ENCODE measurements at regions not wholly inside any gene's neighbourhood (a gene's known extent, or its start where the extent isn't known, plus 50 kb on each side); places are given as distances from the start of the nearest gene placed in this dataset.

DNA sequence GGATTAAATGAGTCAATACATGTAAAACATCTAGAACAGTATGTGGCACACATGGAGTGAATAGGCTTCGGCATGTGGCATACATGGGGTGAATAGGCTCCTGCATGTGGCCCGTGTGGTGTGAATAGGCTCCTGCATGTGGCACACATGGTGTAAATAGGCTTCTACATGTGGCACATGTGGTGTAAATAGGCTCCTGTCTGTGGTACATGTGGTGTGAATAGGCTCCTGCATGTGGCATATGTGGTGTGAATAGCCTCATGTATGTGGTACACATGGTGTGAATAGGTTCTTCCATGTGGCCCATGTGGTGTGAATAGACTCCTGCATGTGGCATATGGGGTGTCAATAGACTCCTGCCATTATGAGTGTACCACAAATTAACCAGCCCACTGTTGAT is 219.1 kb upstream of the KIRREL3 start:
- CTCF ChIA-PET: no interaction called here
- Histone ChIP-seq H3K36me3 (replicated peaks in 1 of 2; ENCODE audit: control extremely low read depth in 1 of 2, control insufficient read depth in 1 of 2, extremely low read depth in 1 of 2, insufficient read depth in 2 of 2, low read length in 1 of 2) (no peaks in the 10 kb centered on the region), H3K79me2 (ENCODE audit: control insufficient read depth, insufficient read depth, low read length) (no peaks in the 10 kb centered on the region), H3K4me3 (ENCODE audit: control extremely low read depth in 1 of 5, extremely low read depth in 1 of 5, insufficient read depth in 1 of 5, low read depth in 2 of 5, low read length in 4 of 5) (no peak overlapping the region), H3K4me1 (ENCODE audit: control insufficient read depth in 2 of 2, insufficient read depth in 2 of 2, low read length in 2 of 2) (no peaks in the 10 kb centered on the region), H3K27me3 (replicated peaks in 1 of 4; ENCODE audit: control extremely low read depth in 1 of 4, control insufficient read depth in 3 of 4, insufficient read depth in 4 of 4, low read length in 3 of 4) (no peaks in the 10 kb centered on the region), H3K9me3 (ENCODE audit: control extremely low read depth in 1 of 3, control insufficient read depth in 2 of 3, insufficient read depth in 1 of 3, low read length in 2 of 3) (peaks cover 0 to 3% (median 0%) of the 10 kb centered on the region in 3 donors), H2AFZ (ENCODE audit: insufficient read depth, low read depth, low read length, poor library complexity, severe bottlenecking) (no peak overlapping the region), H3K27ac (ENCODE audit: low read length in 2 of 2) (no peak overlapping the region), H4K20me1 (ENCODE audit: control insufficient read depth, insufficient read depth, low read length, poor library complexity, severe bottlenecking) (no peaks in the 10 kb centered on the region), H3K4me2 (replicated peaks; ENCODE audit: low read depth, low read length, poor library complexity, severe bottlenecking) (no peak overlapping the region), H3K9ac (ENCODE audit: low read length) (no peak overlapping the region)
- POLR2A ChIA-PET: no interaction called here
- TF ChIP-seq, protein P1, sequence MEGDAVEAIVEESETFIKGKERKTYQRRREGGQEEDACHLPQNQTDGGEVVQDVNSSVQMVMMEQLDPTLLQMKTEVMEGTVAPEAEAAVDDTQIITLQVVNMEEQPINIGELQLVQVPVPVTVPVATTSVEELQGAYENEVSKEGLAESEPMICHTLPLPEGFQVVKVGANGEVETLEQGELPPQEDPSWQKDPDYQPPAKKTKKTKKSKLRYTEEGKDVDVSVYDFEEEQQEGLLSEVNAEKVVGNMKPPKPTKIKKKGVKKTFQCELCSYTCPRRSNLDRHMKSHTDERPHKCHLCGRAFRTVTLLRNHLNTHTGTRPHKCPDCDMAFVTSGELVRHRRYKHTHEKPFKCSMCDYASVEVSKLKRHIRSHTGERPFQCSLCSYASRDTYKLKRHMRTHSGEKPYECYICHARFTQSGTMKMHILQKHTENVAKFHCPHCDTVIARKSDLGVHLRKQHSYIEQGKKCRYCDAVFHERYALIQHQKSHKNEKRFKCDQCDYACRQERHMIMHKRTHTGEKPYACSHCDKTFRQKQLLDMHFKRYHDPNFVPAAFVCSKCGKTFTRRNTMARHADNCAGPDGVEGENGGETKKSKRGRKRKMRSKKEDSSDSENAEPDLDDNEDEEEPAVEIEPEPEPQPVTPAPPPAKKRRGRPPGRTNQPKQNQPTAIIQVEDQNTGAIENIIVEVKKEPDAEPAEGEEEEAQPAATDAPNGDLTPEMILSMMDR (IDR thresholded peaks at IDR 0.05): no peak
- no peak for TF ChIP-seq EZH2 (IDR thresholded peaks at IDR 0.05; ENCODE audit: borderline replicate concordance, insufficient read depth, low read depth, low read length, poor library complexity, severe bottlenecking)
- H3K27me3 Mint-ChIP-seq: no peaks in the 10 kb centered on the region
- WGBS (ENCODE audit: insufficient coverage): 92% methylated on average over 2 of the region's 2 CpGs
- H3K27ac Mint-ChIP-seq: no peak overlapping the region
- no peak for ATAC-seq (ENCODE audit: low read depth)
- DNase-seq: no peak
- intact Hi-C loops (cut with micrococcal nuclease): no loop called here
- no peaks in the 10 kb centered on the region for H3K9me3 Mint-ChIP-seq (ENCODE audit: insufficient read depth)
- H3K4me3 Mint-ChIP-seq: no peak overlapping the region
- H3K4me1 Mint-ChIP-seq: no peaks in the 10 kb centered on the region

DNA sequence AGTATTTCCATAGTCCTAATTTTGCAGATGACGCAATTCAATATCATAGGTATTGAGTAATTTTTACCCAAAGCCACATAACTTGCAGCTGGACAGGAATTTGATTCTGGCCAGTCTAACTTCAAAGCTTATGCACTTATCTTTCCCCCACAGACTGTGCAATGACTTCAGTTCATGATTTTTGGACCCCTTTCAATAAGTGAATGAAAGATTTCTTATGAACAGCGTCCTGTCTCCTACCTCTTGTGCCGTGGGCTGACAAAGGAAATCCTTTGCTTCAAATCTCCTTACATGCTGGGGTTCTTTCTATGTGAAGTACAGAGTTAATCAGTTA is 217.7 kb upstream of the KIRREL3 start:
- Histone ChIP-seq H3K79me2 (ENCODE audit: control insufficient read depth, insufficient read depth, low read length) (no peaks in the 10 kb centered on the region), H3K9ac (ENCODE audit: low read length) (no peak overlapping the region), H2AFZ (ENCODE audit: insufficient read depth, low read depth, low read length, poor library complexity, severe bottlenecking) (no peak overlapping the region), H3K9me3 (ENCODE audit: control extremely low read depth in 1 of 3, control insufficient read depth in 2 of 3, insufficient read depth in 1 of 3, low read length in 2 of 3) (peaks cover 0 to 3% (median 0%) of the 10 kb centered on the region in 3 donors), H4K20me1 (ENCODE audit: control insufficient read depth, insufficient read depth, low read length, poor library complexity, severe bottlenecking) (no peaks in the 10 kb centered on the region), H3K4me3 (ENCODE audit: control extremely low read depth in 1 of 5, extremely low read depth in 1 of 5, insufficient read depth in 1 of 5, low read depth in 2 of 5, low read length in 4 of 5) (no peak overlapping the region), H3K27me3 (replicated peaks in 1 of 4; ENCODE audit: control extremely low read depth in 1 of 4, control insufficient read depth in 3 of 4, insufficient read depth in 4 of 4, low read length in 3 of 4) (no peaks in the 10 kb centered on the region), H3K36me3 (replicated peaks in 1 of 2; ENCODE audit: control extremely low read depth in 1 of 2, control insufficient read depth in 1 of 2, extremely low read depth in 1 of 2, insufficient read depth in 2 of 2, low read length in 1 of 2) (no peaks in the 10 kb centered on the region), H3K4me1 (ENCODE audit: control insufficient read depth in 2 of 2, insufficient read depth in 2 of 2, low read length in 2 of 2) (no peaks in the 10 kb centered on the region), H3K4me2 (replicated peaks; ENCODE audit: low read depth, low read length, poor library complexity, severe bottlenecking) (no peak overlapping the region), H3K27ac (ENCODE audit: low read length in 2 of 2) (no peak overlapping the region)
- Mint-ChIP-seq H3K27me3 (no peaks in the 10 kb centered on the region), H3K4me1 (no peaks in the 10 kb centered on the region), H3K9me3 (ENCODE audit: insufficient read depth) (no peaks in the 10 kb centered on the region), H3K27ac (no peak overlapping the region), H3K4me3 (no peak overlapping the region)
- POLR2A ChIA-PET: no interaction called here
- no peak for TF ChIP-seq EZH2 (IDR thresholded peaks at IDR 0.05; ENCODE audit: borderline replicate concordance, insufficient read depth, low read depth, low read length, poor library complexity, severe bottlenecking)
- TF ChIP-seq, protein P1 (IDR thresholded peaks at IDR 0.05): no peak
- CTCF ChIA-PET: no interaction called here
- 100% methylated on average over 1 of the region's 3 CpGs for WGBS (ENCODE audit: insufficient coverage)
- DNase-seq (no peak), ATAC-seq (ENCODE audit: low read depth) (no peak)
- intact Hi-C loops (cut with micrococcal nuclease): no loop called here

Measured in B cell (primary cell).